Endothelial cell of umbilical vein (primary cell): ENCODE measurements at regions not wholly inside any gene's neighbourhood (a gene's known extent, or its start where the extent isn't known, plus 50 kb on each side); places are given as distances from the start of the nearest gene placed in this dataset.

Source experiments
- BruUV-seq: library from RNA; stranded (reverse); fragments of 400-500 nt; replicated peaks from 2 replicates; lab custom pipeline; 2021; lab: Mats Ljungman, UMichigan
- CTCF ChIA-PET: fragments of 300-600, 350-600 bp; sonication (Branson Sonifier 250); formaldehyde crosslinking; loops from one replicate; lab custom pipeline; 2021; ENCODE audit warnings: antibody characterized with exemption, inconsistent platforms; lab: Charles Lee
- POLR2A ChIA-PET: fragments of 300-600, 350-600 bp; sonication (Branson Sonifier 250); formaldehyde crosslinking; loops from one replicate; lab custom pipeline; 2021; ENCODE audit warnings: antibody characterized with exemption, inconsistent platforms; lab: Charles Lee
- DNase-seq: peaks from one replicate; pipeline ENCODE4 v3.0.0-alpha.2; 2011; ENCODE audit warnings: low read depth, low spot score
- FAIRE-seq: peaks from 2 replicates; lab custom pipeline; 2011; peaks lifted over from hg19 to GRCh38; lab: Jason Lieb, UNC
- H2AFZ ChIP-seq: 2 replicates; pipeline ENCODE4 v1.6.0; 2012; ENCODE audit warnings: low read depth, low read length, control low read depth, inconsistent platforms
- H3K27ac ChIP-seq: 2 replicates; pipeline ENCODE4 v1.5.1; 2011; ENCODE audit warnings: low read depth, mild to moderate bottlenecking, control low read depth, low read length, moderate library complexity; ENCODE audit not compliant: insufficient read depth
- H3K27me3 ChIP-seq, 2 experiments: 2 replicates each; pipeline versions ENCODE4 v1.6.0 to v1.6.1; 2011; ENCODE audit warnings: low read length in 2 of 2, mixed read lengths in 1 of 2; ENCODE audit not compliant: control insufficient read depth in 2 of 2, insufficient read depth in 2 of 2
- H3K36me3 ChIP-seq, 2 experiments: 2 replicates in 1 of 2; 3 replicates in 1 of 2; pipeline ENCODE4 v1.5.1; 2011; ENCODE audit warnings: low read length in 2 of 2, mild to moderate bottlenecking in 1 of 2, moderate library complexity in 1 of 2; ENCODE audit not compliant: control insufficient read depth in 2 of 2, insufficient read depth in 2 of 2; ENCODE audit errors: extremely low read depth in 1 of 2
- H3K4me1 ChIP-seq: 3 replicates; pipeline ENCODE4 v1.5.1; 2011; ENCODE audit warnings: mild to moderate bottlenecking, low read length; ENCODE audit not compliant: control insufficient read depth, insufficient read depth; ENCODE audit errors: extremely low read depth
- H3K4me2 ChIP-seq: 2 replicates; pipeline ENCODE4 v1.6.1; 2011; ENCODE audit warnings: low read length, control low read depth, mixed read lengths; ENCODE audit not compliant: insufficient read depth
- H3K4me3 ChIP-seq, 3 experiments: fragments of 200-600 bp in 1 of 3; sonication (generic), shearing (Covaris generic) in 1 of 3; replicated peaks in 1 of 3; 2 replicates each; pipeline ENCODE4 v1.5.1; 2011 to 2016; ENCODE audit warnings: control low read depth in 3 of 3, low read length in 3 of 3, mild to moderate bottlenecking in 2 of 3, inconsistent platforms in 1 of 3, low read depth in 1 of 3, moderate library complexity in 1 of 3; ENCODE audit not compliant: insufficient read depth in 1 of 3
- H3K79me2 ChIP-seq: 2 replicates; pipeline ENCODE4 v1.6.0; 2012; ENCODE audit warnings: low read length, inconsistent platforms; ENCODE audit not compliant: control insufficient read depth, insufficient read depth
- H3K9ac ChIP-seq: replicated peaks from 2 replicates; pipeline ENCODE3; 2011; ENCODE audit warnings: low read length, control low read depth; ENCODE audit not compliant: insufficient read depth; ENCODE audit errors: extremely low read depth
- H3K9me1 ChIP-seq: replicated peaks from 3 replicates; pipeline ENCODE4 v1.6.0; 2011; ENCODE audit warnings: mild to moderate bottlenecking, low read length; ENCODE audit not compliant: control insufficient read depth, insufficient read depth; ENCODE audit errors: extremely low read depth
- H3K9me3 ChIP-seq: replicated peaks from 2 replicates; pipeline ENCODE4 v1.5.1; 2012; ENCODE audit warnings: low read length, inconsistent platforms; ENCODE audit not compliant: control insufficient read depth, insufficient read depth
- H4K20me1 ChIP-seq: replicated peaks from 2 replicates; pipeline ENCODE3; 2011; ENCODE audit warnings: mild to moderate bottlenecking, low read length; ENCODE audit not compliant: control insufficient read depth, insufficient read depth; ENCODE audit errors: extremely low read depth
- CTCF ChIP-seq, 2 donors: IDR thresholded peaks; 1 replicate in 1 of 2; 2 replicates in 1 of 2; pipeline ENCODE4 v1.5.1; 2011; ENCODE audit warnings: low read length in 2 of 2, mild to moderate bottlenecking in 2 of 2, moderate library complexity in 2 of 2, control low read depth in 1 of 2, inconsistent platforms in 1 of 2, low read depth in 1 of 2; ENCODE audit not compliant: insufficient read depth in 1 of 2; ENCODE audit errors: extremely low read depth in 1 of 2
- EZH2 ChIP-seq: IDR thresholded peaks from 2 replicates; pipeline ENCODE4 v1.6.1; 2012; ENCODE audit warnings: borderline replicate concordance, low read depth, mild to moderate bottlenecking, moderate library complexity, low read length, inconsistent platforms; ENCODE audit not compliant: severe bottlenecking
- FOS ChIP-seq: IDR thresholded peaks from 2 replicates; pipeline ENCODE4 v1.6.1; 2011; ENCODE audit warnings: mild to moderate bottlenecking, low read length, moderate library complexity, borderline replicate concordance; ENCODE audit not compliant: insufficient read depth
- GATA2 ChIP-seq: IDR thresholded peaks from 2 replicates; pipeline ENCODE4 v1.7.0; 2011; ENCODE audit warnings: low read depth, mild to moderate bottlenecking, moderate library complexity, mixed read lengths, low read length; ENCODE audit not compliant: insufficient read length, insufficient read depth
- JUN ChIP-seq: IDR thresholded peaks from 2 replicates; pipeline ENCODE4 v1.6.1; 2011; ENCODE audit warnings: borderline replicate concordance, low read depth; ENCODE audit not compliant: insufficient read length, insufficient read depth
- MAX ChIP-seq: IDR thresholded peaks from 2 replicates; pipeline ENCODE4 v1.6.1; 2011; ENCODE audit not compliant: insufficient read depth, insufficient read length
- MYC ChIP-seq: IDR thresholded peaks from one replicate; pipeline ENCODE4 v1.6.1; 2011; ENCODE audit warnings: mild to moderate bottlenecking, low read depth, low read length
- POLR2A ChIP-seq: IDR thresholded peaks from 2 replicates; pipeline ENCODE4 v1.6.1; 2012; ENCODE audit warnings: low read depth, mild to moderate bottlenecking, control low read depth, low read length
- POLR2AphosphoS5 ChIP-seq: IDR thresholded peaks from 2 replicates; pipeline ENCODE4 v1.6.1; 2012; ENCODE audit warnings: low read depth, mild to moderate bottlenecking, control low read depth, low read length, moderate library complexity; ENCODE audit not compliant: insufficient read depth
- dilution Hi-C: fragments of 300-500 bp; cut with MboI; formaldehyde crosslinking; loops from one replicate; pipeline ENCODE4 v1.15.0; 2019; ENCODE audit warnings: low sequenced_read_pairs; ENCODE audit not compliant: extremely low pct_ligation_motif_present
- intact Hi-C: fragments of 100-400 bp; cut with micrococcal nuclease; formaldehyde crosslinking; loops from one replicate; pipeline ENCODE4 v1.10.0; 2022

GRCh38 chr6:135728589-135728988 lies 122.9 kb upstream of the PDE7B start:
- dilution Hi-C loops = no loop called here
- BruUV-seq = no TSS peak
- Histone ChIP-seq H3K27me3 (no peaks in the 10 kb centered on the region), H3K4me3 (no peak overlapping the region), H4K20me1 (no peaks in the 10 kb centered on the region), H3K36me3 (no peaks in the 10 kb centered on the region), H3K9me3 (no peaks in the 10 kb centered on the region), H3K27ac (no peak overlapping the region), H3K4me1 (no peaks in the 10 kb centered on the region), H3K79me2 (no peaks in the 10 kb centered on the region), H3K9ac (no peak overlapping the region), H2AFZ (no peak overlapping the region), H3K4me2 (no peak overlapping the region), H3K9me1 (no peaks in the 10 kb centered on the region)
- DNase-seq (no peak), FAIRE-seq (no peak)
- intact Hi-C loops = no loop called here
- TF ChIP-seq MYC (no peak), JUN (no peak), MAX (no peak), FOS (no peak), POLR2A (no peak), CTCF (IDR thresholded peaks at IDR 0.05; ENCODE audit: extremely low read depth in 1 of 2, insufficient read depth in 1 of 2, low read depth in 1 of 2, low read length in 2 of 2) (no peak), EZH2 (no peak), GATA2 (no peak), POLR2AphosphoS5 (no peak)
- POLR2A ChIA-PET = no interaction called here
- CTCF ChIA-PET = no interaction called here
